HG03095 (cell line): ENCODE measurements at regions not wholly inside any gene's neighbourhood (a gene's known extent, or its start where the extent isn't known, plus 50 kb on each side); places are given as distances from the start of the nearest gene placed in this dataset.

ENCODE experiments used
- ATAC-seq: cut with Tn5 transposase; IDR thresholded peaks from one replicate; pipeline ENCODE4 v1.9.1; 2021; ENCODE audit warnings: moderate library complexity; ENCODE audit not compliant: unreplicated experiment

DNA sequence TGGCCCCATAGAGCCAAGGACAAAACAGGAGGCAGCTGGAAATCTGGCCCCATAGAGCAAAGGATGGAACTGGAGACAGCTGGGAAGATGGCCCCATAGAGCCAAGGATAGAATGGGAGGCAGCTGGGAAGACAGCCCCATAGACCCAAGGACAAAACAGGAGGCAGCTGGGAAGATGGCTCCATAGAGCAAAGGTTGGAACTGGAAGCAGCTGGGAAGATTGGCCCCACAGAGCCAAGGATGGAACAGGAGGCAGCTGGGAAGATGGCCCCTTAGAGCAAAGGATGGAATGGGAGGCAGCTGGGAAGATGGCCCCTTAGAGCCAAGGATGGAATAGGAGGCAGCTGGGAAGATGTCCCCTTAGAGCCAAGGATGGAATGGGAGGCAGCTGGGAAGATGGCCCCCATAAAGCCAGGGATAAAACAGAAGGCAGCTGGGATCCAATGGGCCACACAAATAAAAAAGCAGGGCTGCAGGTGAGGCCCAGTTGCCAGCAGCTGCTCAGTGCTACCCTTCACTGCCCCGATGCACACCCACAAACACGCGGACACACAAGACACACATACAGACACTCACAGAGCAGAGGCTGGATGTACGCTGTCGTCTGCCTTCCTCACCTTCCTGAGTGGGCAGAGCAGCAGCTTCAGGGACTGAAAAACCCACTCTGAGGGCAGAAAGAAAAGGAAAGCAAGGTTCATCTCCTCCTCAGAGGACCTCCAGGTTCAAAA, 505.4 kb upstream of the MYT1L start:
- ATAC-seq = no peak

DNA sequence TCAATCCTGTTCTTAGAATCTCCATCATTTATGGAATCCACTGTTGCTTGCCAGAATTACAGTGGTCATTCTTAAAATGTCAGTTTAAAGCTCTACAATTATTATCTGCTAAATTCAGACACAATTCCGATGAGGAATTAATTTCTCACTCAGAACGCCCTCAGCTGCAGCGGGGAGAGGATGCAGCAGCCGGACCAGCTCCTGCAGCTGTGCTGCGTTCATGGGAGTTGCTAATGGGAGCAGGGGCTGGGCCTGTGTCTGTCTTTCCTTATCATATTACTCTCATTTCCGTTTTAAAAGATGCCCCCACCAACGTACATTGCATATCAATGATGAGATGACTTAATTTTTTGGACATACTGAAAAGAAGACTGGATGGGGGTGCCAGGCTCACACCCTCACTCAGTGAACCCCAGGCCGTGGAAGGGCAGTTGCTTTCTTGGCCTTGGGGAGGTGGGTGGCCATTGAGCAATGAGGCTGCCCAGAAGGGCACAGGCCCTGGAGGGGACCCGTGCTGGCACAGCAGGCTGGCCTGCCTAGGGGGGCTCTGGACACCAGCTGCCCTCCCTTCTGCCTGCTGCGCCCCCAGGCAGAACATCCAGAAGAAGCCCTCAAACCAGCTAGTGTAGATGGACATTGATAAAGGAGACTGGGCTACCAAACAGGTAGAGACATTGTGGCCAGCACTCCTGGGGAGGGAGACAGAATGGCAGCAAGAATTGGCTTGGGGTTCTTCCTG, 503.6 kb upstream of the MYT1L start:
- ATAC-seq = no peak

DNA sequence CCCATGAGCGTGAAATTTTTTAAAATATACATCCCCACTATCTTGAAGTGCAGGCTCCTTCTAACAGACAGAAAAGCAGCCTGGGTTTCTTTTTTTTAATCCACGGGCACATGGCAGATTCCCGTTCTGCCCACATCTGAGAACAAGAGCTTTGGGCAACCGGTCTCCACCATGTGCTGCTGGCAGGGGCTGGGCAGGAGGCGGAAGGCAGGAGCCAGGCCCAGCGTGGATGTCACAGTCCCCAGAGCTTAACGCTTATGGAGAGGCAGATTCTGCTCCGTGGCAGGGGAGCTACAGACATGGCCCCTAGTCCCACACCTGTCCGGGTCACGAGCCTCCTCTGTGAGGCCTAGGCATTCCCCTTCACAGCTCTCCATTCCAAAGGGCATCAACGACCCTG, 503.0 kb upstream of the MYT1L start:
- no peak for ATAC-seq

DNA sequence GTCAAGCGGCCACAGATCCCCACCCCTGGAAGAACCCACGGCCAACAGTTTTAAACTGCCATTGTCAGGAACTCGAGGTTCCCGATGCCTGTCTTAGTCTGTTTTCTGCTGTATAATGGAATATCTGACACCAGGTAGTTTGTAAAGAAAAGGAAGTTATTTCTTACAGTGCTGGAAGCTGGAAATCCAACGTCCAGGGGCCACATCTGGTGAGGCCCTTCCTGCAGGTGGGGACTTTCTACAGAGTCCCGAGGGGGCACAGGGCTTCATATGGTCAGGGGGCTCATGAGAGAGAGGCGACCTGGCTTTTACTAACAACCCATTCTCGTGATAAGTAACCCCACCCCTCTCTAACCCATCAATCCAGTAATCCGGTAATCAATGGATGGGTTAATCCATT, 501.6 kb upstream of the MYT1L start:
- no peak for ATAC-seq

DNA sequence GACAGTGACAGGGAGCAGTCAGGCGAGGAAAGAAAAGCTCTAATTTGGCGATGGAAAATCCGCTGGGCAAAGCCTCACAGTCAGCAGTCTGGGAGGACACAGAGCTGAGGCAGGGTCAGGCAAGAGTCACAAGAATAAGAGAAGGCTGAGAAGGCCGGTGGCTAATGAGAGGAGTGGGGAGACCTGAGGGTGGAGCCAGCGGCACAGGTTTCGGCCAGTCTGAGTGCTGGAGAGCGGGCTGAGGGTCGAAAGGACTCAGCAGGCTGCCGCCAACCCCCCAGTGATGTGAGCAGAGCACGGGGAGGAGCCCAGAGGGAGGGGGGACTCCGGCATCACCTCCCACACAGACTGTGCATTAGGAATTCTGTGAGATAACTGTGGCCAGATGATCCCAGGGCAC, 500.6 kb upstream of the MYT1L start:
- ATAC-seq = no peak

DNA sequence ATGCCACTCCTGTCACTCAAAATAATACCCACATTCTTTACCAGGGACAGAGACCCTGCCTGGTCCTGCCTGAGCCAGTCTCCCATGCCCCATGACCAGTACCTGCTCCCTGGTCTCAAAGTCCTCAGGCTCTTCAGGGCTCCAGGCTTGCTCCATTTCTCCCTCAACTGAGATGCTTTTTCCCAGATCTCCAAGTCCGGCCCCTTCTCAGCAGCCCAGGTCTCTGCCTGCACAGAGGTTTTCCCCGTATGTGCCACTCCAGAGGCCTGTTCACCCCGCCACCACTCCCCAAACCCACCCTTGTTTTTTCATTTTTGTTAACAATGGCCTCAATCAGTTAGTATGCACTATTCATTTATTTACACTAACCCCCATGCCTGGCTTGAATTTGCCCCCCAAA, 499.5 kb upstream of the MYT1L start:
- no peak for ATAC-seq

DNA sequence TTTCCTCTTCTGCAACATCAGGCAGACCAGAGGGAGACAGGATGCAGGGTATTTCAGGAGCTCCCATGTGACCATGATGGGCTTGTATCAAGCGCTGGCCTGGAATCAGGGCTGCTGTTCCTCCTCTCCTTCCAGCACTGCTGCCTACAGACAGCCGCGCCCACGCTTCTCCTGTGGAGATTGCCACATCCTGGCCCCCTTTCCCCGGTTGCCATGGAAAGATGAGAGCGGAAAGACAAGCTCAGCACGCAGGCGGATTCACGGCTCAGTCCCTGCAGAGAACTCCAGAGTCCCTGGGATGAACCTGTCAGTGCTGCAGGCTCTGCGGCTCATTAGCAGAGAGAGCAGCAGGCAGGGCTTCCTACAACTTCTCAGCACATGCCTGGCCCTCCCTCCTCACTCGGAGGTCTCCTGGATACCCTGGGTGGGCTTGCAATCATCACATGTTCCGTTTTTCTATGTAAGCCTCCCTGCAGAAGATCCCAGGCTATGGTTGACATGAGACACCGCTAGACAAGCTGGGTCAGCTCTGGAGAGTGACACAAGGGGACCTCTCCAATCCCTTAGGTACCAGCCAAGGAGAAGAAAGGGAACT, 497.8 kb upstream of the MYT1L start:
- no peak for ATAC-seq

DNA sequence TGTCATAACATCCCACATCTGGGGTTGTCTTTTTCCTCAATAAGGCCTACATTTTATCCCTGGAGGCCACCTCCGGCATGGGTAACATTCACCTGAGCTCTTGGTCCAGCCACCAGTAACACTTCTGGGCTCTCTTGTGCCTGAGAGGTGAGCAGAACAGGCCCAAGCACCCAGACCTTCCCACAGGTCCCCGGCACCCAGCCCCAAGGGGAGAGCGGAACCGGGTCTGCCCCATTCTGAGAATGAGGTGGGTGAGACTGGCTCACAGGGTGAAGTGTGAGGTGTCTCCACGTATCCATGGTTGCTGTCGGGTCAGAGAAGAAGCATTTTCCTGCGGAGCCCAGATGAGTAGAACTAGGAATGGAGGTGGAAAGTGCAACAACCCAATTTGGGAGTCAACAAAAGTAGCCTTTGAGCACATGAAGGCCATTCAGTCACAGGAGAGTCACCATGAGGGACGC, 496.7 kb upstream of the MYT1L start:
- ATAC-seq = no peak

DNA sequence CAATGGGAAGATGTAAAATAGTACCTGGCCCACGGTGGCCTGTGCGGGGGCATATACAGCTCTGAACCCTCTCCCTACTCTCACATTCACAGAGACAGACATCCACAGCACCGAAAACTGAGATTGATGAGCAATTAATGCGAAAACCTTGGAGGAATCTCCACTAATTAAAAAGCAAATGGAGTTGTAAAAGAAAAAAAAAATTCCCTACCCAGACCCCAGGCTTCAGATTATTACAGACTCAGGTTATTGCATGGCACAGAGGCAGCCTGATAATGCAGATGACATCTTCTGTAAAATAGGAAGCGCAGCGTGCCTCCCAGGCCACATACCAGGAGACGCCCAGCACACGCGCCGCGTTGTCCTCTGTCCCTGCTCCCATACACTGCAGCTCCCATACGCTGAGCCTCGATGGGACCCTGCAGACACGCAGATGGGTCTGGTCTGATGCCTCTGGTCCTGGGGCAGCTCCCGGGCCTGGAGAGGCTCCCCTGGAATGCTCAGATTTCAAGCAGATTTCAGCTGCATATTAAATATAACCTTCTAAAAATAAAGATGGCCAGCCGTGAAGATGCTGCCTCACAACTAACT, 496.1 kb upstream of the MYT1L start:
- ATAC-seq = no peak

DNA sequence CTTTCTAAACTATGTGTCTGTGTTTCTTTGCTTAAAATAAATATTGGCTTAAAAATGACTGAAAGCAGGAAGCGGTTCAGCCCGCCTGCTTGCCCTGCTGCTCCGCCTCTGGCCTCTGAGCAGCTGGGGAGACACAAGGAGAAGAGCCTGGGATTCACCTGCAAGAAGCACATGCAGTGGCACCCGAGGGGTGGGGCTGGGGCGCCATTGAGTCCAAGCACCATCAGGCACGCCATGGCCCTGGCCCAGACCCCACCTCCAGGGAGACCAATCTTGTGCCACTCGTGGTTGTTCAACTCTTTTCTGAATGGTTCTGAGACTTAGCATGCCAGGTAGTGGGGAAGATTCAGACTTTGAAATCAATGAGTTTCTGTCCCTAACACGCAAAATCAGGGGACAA, 495.5 kb upstream of the MYT1L start:
- no peak for ATAC-seq

DNA sequence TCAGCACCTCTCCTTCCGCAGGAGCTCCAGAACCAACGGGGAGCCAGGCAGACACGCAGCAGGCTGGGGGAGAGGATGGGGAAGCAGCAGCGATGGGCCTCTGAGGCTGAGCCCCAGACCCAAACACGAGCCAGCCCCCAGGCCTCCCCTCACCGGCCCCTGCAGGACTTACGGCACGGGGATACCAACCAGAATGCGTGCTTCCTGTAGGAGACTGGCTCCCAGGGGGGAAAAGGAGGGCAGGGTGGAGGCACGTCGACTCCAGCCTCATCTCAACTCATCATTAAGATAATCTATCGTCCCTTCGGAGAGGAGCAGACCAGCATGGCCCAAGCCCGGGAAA, 495.1 kb upstream of the MYT1L start:
- ATAC-seq = no peak

DNA sequence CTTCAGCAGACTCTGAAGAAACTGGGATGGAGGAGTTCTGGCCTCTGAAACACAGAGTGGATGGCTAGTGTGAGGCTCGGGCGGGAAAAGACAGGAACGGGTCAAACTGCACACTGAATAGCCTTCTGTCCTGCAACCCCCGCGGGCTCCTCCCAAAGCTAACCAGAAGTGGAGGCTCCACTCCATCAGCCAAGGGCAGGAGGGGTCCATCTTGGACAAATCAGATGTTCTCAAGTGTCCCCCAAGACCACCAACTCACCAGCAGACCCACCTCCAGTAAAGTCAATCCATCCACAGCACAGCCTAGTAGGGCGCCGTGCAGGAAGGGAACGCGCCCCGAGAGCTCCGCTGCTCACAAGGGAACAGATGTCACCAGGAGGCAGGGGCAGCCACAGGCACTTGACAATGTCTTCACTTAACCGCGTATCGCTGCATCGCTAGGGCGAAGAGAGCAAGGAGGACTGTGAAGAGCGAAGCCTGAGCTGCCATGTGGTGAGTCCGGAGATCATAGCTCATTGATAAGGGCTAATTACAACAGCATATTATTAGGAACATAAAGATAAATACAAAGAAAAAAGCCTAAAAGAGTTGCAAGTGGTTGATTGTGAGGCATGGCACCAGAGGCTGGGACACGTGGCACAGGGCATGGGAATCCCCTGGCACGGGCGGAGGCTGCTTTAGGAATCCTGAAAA, 494.6 kb upstream of the MYT1L start:
- ATAC-seq = no peak

DNA sequence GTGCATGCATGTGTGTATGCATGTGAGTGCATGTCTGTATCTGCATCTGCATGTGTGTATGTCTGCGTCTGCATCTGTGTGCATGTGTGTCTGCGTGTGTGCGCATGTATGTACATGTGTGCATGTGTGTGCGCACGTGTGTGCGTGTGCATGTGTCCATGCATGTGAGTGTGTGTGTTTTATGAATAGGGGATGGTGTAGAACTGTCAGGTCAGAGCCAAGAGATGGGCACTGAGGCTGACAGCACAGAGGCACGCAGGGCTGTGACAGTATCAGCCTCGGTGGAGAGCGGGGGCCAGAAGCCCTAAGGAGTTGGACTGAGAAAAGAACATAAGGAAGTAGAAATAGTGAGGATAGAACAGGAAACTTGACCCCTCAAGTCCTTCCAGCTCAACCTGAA, 494.0 kb upstream of the MYT1L start:
- no peak for ATAC-seq

DNA sequence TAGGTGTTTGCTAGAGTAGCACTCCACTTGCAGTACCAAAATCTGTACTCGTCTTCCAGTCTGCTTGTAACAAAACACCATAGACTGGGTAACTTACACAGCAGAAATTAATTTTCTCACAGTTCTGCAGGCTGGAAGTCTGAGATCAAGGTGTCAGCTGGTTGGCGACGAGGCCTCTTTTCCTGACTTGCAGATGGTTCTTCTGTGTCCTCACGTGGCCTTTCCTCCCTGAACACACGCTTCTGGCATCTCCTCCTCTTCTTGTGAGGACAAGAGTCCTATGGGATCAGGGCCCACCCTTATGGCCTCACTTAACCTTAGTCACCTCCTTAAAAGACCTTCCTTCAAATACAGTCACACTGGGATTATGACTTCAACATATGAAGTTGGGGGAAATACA, 493.5 kb upstream of the MYT1L start:
- no peak for ATAC-seq

DNA sequence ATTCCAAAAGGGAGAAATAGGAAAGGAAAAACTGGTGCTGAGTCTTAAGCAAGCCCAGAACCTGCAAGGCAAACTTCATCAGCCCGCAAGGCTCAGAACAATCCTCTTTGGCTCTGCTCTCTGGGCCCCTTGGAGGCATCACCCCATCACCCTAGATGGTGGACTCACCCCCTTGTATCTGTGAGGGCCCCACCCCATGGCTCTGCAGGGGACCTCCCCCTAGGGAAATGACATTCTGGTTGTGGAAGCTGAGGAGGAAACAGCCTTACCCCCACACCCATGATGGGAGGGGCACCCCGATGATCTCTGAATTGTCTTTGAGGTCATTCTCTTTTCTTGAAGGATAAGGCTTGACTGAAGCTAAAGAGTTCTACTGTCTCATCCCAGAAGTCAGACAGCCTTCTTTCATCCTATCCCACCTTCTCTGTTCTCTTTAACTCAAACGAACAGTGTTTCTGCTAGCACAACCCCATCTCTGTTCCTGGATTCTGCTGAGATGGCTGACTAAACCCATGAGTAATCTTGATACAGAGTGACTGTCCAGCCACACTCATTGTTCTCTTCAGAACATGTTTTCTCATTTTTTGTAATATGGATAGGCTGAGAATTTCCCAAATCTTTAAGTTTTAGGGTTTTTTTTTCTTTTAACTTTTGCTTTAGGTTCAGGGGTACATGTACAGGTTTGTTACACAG, 492.1 kb upstream of the MYT1L start:
- ATAC-seq = no peak

DNA sequence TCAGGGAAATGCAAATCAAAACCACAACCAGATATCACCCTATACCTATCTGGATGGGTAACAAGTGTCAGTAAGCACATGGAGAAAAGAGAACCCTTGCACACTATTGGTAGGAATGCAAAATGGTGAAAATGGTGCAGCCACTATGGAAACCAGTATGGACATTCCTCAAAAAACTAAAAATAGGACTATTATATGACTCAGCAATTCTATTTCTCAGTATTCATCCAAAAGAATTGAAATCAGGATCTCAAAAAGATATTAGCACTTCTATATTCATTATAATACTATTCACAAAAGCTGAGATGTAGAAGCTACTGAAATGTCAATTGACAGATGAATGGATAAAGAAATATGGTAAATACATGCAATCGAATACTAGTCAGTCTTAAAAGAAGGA, 491.1 kb upstream of the MYT1L start:
- ATAC-seq = no peak

DNA sequence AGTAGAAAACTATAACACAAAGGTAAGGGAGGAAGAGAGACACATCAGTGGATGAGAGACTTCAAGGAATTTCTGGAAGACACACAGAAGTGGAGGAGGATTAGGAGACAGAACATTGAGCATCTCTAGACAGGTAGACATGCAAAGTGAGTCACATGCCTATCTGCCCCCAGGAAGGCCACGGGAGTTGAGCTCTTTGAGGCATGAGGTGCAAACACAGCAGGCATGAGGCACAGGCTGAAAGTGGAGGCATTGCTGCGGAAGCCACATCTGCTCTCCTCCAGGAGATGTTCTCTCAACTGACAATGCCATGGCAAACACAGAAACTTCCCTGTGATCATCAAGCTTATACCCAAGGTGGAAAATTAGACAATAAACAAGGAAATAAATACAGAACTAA, 481.6 kb upstream of the MYT1L start:
- ATAC-seq = no peak

DNA sequence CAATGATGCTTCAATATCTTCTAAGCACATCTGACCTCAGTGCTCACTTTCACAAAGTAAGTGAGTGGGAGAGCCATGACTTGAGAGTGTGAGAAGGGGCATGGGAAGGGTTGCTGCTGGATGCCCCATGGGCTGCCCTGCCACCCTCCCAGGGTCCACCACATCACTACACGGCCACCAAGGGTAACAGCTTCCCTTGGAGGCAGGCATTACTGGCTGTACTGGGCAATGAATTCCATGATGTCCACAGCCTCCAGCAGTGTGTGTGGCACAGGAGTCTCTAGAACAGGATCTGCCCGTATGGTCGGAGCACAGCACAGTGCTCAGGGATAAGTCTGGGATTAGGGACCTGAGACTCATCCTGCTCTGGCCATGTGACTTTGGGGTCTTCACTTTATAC, 481.0 kb upstream of the MYT1L start:
- ATAC-seq = no peak

DNA sequence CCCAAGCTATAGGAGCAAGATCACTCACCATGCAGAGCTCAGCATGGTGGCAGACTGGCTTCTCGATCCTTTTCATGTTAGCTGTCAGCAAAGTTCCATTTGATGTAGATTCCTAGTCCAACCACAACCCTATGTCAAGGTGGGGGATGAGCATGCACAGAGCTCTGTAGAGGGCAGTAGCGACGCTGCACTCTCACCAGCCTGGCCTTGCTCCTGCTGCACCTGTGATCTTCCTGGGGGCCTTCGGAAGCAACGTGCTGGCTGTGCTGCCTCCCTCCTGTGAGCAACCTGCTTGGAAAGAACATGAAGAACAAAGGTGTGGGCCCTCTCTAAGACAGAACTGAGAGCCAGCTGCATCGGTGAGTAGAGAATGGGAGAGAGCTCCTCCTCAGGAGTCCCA, 479.4 kb upstream of the MYT1L start:
- ATAC-seq = no peak

DNA sequence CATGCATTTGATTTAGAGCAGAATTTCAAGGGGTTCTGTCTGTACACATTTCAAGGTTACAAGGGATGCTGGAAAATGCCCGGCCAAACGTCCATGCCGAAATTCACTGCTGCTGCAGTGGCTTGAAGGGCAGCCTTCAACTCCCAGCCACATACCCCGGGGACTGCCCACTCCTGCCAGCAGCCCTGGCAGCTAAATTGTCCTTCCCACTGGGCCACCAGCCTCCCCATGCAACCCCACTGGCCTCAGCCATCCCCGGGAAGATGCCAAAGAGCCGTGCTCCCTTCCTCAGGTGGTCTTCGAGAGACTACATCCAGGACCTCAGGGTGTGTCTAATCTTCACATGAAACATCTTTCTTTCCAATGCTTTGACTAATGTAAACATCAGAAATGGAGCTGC, 478.7 kb upstream of the MYT1L start:
- no peak for ATAC-seq

DNA sequence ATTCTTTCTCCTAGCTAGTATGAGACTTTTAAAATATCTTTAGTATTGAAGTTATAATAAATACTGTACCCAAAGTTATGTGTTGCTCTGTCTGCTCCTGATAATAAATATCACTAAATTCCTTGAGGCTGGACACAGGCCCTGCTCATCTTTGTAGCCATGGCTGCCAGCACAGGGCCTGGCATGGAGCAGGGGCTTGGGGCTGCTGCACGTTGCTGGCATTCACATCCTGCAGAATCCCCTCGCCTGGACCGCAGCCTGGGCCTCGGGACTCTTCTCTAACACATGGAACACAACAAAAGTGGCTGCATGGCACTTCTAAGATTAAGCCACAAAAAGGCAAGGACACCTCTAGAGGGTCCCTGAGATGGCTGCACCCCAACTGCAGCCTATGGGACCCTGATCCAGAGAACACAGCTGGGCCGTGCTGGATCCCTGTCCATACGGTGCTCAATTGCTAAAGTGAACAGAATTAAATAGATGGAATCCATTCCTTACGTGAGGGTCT, 477.5 kb upstream of the MYT1L start:
- ATAC-seq = no peak
